PC-3 (cell line): ENCODE measurements at regions not wholly inside any gene's neighbourhood (a gene's known extent, or its start where the extent isn't known, plus 50 kb on each side); places are given as distances from the start of the nearest gene placed in this dataset.

ENCODE experiments used
- CTCF ChIP-seq: fragments of 300-600 bp; sonication (generic); conservative IDR thresholded peaks from 2 replicates; pipeline ENCODE4 v1.5.1; 2017; ENCODE audit warnings: antibody characterized with exemption, low read depth, mild to moderate bottlenecking, low read length
- EZH2 ChIP-seq: fragments of 300-600 bp; sonication (generic); IDR thresholded peaks from one replicate; pipeline ENCODE4 v1.6.1; 2017; ENCODE audit warnings: antibody characterized with exemption, mild to moderate bottlenecking, low read length; ENCODE audit not compliant: unreplicated experiment

- TF ChIP-seq CTCF (peak; percentile 69), EZH2 (no peak)
Observed at GRCh38 chr2:53018825-53019425, 748.7 kb upstream of the CHAC2 start.
